WERI-Rb-1 (cell line): ENCODE measurements at regions not wholly inside any gene's neighbourhood (a gene's known extent, or its start where the extent isn't known, plus 50 kb on each side); places are given as distances from the start of the nearest gene placed in this dataset.
"Not testable (repeated sequence)": the region's sequence is repeated elsewhere in the genome, so short reads cannot be mapped to it uniquely, and the experiment has no call there.

Experiments
- DNase-seq: peaks from one replicate; pipeline ENCODE4 v3.0.0-alpha.2; 2020
- H3K27ac ChIP-seq: fragments of 250-450 bp; sonication (Bioruptor Pico); 2 replicates; pipeline ENCODE4 v1.5.1; 2020; ENCODE audit warnings: mild to moderate bottlenecking, moderate library complexity
- H3K27me3 ChIP-seq: fragments of 250-450 bp; sonication (Bioruptor Pico); 2 replicates; pipeline ENCODE4 v1.5.1; 2021; ENCODE audit warnings: mild to moderate bottlenecking, low read depth, moderate library complexity; ENCODE audit not compliant: insufficient read depth, severe bottlenecking
- H3K36me3 ChIP-seq: fragments of 250-450 bp; sonication (Bioruptor Pico); 2 replicates; pipeline ENCODE4 v1.5.1; 2020; ENCODE audit warnings: mild to moderate bottlenecking, moderate library complexity
- H3K4me3 ChIP-seq: 2 replicates; pipeline ENCODE4 v1.5.1; 2011; ENCODE audit warnings: low read depth, mild to moderate bottlenecking, control low read depth, low read length
- H3K9me3 ChIP-seq: fragments of 250-450 bp; sonication (Bioruptor Pico); 2 replicates; pipeline ENCODE4 v1.5.1; 2021; ENCODE audit warnings: mild to moderate bottlenecking, moderate library complexity; ENCODE audit not compliant: severe bottlenecking
- CTCF ChIP-seq: IDR thresholded peaks from 2 replicates; pipeline ENCODE4 v1.5.1; 2011; ENCODE audit warnings: low read depth, mild to moderate bottlenecking, control low read depth, inconsistent platforms, low read length

GRCh38 chr3:69660631-69661030 is 78.6 kb upstream of the MITF start:
- Histone ChIP-seq H3K36me3 (no peaks in the 10 kb centered on the region), H3K9me3 (no peaks in the 10 kb centered on the region)
- no peak for DNase-seq

GRCh38 chr3:69659180-69659910 is 79.9 kb upstream of the MITF start:
- no peak overlapping the region for H3K4me3 ChIP-seq
- H3K36me3 ChIP-seq = no peaks in the 10 kb centered on the region
- no peak for DNase-seq
- H3K27me3 ChIP-seq = no peaks in the 10 kb centered on the region
- no peak overlapping the region for H3K27ac ChIP-seq
- TF ChIP-seq CTCF = no peak
- H3K9me3 ChIP-seq = no peaks in the 10 kb centered on the region

More at GRCh38 chr3:69660631-69661030, 78.6 kb upstream of the MITF start:
- no peak for TF ChIP-seq CTCF
- Histone ChIP-seq H3K27ac (no peak overlapping the region), H3K27me3 (no peaks in the 10 kb centered on the region), H3K4me3 (no peak overlapping the region)

- Histone ChIP-seq H3K27me3 (no peaks in the 10 kb centered on the region), H3K9me3 (no peaks in the 10 kb centered on the region), H3K27ac (no peak overlapping the region), H3K36me3 (no peaks in the 10 kb centered on the region), H3K4me3 (no peak overlapping the region)
- DNase-seq = no peak
- TF ChIP-seq CTCF = no peak
Measured at GRCh38 chr3:69658514-69659140, 80.6 kb upstream of the MITF start.

- DNase-seq, H3K36me3 ChIP-seq: not testable (repeated sequence)
Measured at GRCh38 chr3:69657030-69657429, 82.2 kb upstream of the MITF start.

GRCh38 chr3:69651765-69652164 is 87.5 kb upstream of the MITF start:
- H3K36me3 ChIP-seq = no peaks in the 10 kb centered on the region
- TF ChIP-seq CTCF = no peak
- H3K9me3 ChIP-seq = no peaks in the 10 kb centered on the region
- DNase-seq = no peak
- no peak overlapping the region for H3K4me3 ChIP-seq
- peaks cover 3% of the 10 kb centered on the region for H3K27me3 ChIP-seq
- no peak overlapping the region for H3K27ac ChIP-seq

More at GRCh38 chr3:69657030-69657429, 82.2 kb upstream of the MITF start:
- H3K27me3 ChIP-seq, H3K27ac ChIP-seq, H3K9me3 ChIP-seq, H3K4me3 ChIP-seq: not testable (repeated sequence)

- Histone ChIP-seq H3K27ac (no peak overlapping the region), H3K36me3 (no peaks in the 10 kb centered on the region), H3K27me3 (peaks cover 3% of the 10 kb centered on the region), H3K4me3 (no peak overlapping the region), H3K9me3 (no peaks in the 10 kb centered on the region)
- no peak for DNase-seq
- no peak for TF ChIP-seq CTCF
Measured at GRCh38 chr3:69650066-69650419, 89.2 kb upstream of the MITF start.
